ENCODE measurements at regions not wholly inside any gene's neighbourhood (a gene's known extent, or its start where the extent isn't known, plus 50 kb on each side); places are given as distances from the start of the nearest gene placed in this dataset.

DNA sequence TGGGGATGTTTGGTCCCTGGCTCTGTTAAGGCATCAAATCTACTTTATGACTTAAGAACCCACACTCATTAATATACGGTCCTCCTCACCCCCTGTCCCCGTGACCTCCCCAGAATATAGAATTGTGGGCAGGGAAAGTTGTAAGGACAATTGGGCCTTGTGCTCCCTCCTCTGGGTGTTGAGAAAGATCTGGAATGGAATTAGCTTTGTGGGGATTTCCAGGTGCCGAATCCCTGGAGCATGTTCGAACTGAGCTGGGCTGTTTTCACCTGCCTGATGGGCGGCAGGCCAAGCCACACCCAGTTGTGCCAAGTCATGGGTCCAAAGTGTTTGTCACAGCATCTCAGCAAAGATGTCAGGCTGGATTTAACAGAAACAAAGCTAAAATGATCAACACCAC lies 349.3 kb upstream of the KLF3 start:
- no peak for FAIRE-seq
- no peaks in the 10 kb centered on the region for H3K36me3 ChIP-seq (ENCODE audit: control insufficient read depth, insufficient read depth, low read length)
- no peak overlapping the region for H3K4me3 ChIP-seq (ENCODE audit: low read depth, low read length)
- H3K27me3 ChIP-seq (ENCODE audit: control insufficient read depth, insufficient read depth, low read length): no peaks in the 10 kb centered on the region
- peak; percentile 95 for DNase-seq (ENCODE audit: low read depth)
- TF ChIP-seq, protein P1, sequence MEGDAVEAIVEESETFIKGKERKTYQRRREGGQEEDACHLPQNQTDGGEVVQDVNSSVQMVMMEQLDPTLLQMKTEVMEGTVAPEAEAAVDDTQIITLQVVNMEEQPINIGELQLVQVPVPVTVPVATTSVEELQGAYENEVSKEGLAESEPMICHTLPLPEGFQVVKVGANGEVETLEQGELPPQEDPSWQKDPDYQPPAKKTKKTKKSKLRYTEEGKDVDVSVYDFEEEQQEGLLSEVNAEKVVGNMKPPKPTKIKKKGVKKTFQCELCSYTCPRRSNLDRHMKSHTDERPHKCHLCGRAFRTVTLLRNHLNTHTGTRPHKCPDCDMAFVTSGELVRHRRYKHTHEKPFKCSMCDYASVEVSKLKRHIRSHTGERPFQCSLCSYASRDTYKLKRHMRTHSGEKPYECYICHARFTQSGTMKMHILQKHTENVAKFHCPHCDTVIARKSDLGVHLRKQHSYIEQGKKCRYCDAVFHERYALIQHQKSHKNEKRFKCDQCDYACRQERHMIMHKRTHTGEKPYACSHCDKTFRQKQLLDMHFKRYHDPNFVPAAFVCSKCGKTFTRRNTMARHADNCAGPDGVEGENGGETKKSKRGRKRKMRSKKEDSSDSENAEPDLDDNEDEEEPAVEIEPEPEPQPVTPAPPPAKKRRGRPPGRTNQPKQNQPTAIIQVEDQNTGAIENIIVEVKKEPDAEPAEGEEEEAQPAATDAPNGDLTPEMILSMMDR (IDR thresholded peaks at IDR 0.05; ENCODE audit: insufficient read depth, low read length, severe bottlenecking): no peak

DNA sequence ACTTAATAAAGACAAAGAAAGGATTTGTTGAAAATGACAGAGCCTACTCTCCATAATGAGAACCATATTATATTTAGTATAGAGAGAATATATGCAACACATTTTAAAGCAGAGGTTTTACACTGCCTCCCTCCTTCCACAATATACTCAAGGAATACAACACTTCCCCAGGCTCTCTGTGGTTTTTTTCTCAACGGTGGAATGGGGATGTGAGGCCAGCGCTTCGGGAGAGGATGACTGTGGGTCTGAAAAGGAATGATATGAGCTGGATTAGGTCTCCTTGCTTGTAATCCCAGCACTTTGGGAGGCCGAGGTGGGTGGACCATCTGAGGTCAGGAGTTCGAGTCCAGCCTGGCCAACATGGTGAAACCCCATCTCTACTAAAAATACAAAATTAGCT lies 348.7 kb upstream of the KLF3 start:
- FAIRE-seq (no peak), DNase-seq (ENCODE audit: low read depth) (no peak)
- TF ChIP-seq, protein P1 (IDR thresholded peaks at IDR 0.05; ENCODE audit: insufficient read depth, low read length, severe bottlenecking): no peak
- Histone ChIP-seq H3K36me3 (ENCODE audit: control insufficient read depth, insufficient read depth, low read length) (no peaks in the 10 kb centered on the region), H3K27me3 (ENCODE audit: control insufficient read depth, insufficient read depth, low read length) (no peaks in the 10 kb centered on the region), H3K4me3 (ENCODE audit: low read depth, low read length) (no peak overlapping the region)

DNA sequence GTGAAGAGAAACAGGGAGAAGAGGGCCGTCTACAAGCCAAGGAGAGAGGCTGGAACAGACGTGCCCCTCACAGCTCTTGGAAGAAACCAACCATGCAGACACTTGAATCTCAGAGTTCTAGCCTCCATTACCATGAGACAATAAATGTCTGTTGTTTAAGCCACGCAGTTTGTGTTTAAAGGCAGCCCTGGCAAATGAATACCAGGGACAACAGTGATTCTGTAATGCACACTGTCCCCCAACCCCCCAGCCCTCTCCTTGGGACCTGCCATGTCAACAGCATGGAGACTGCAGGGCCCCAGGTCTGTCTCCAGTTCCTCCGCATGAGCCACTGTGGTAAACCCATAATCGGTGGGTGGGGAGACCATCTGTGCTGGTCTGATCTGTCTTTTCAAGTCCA lies 348.0 kb upstream of the KLF3 start:
- FAIRE-seq: no peak

DNA sequence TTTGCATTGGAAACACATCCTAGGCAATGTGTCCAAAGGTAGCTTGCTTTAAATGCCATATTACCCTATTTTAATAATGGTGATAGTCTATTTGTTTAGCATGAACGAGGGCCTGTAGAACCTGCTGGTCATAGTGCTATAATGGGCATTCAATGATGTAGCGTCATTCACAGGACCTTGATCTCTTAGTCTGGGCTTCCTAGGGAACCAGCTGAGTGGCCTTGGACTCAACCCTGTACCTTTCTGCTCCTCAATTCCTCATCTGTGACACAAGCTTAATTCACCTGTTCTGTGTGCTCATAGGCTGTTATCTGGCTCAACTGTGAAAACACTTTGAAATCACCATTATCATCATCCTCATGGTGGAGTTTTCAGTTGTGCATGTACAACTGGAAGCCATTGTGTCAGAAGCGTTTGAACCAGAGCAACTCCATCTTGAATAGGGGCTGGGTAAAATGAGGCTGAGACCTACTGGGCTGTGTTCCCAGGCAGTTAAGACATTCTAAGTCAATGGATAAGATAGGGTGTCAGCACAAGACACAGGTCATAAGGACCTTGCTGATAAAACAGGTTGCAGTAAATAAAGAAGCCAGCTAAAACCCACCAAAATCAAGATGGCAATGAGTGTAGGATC lies 346.8 kb upstream of the KLF3 start:
- no peak for FAIRE-seq
- TF ChIP-seq, protein P1 (IDR thresholded peaks at IDR 0.05; ENCODE audit: insufficient read depth, low read length, severe bottlenecking): no peak
- H3K27me3 ChIP-seq (ENCODE audit: control insufficient read depth, insufficient read depth, low read length): no peaks in the 10 kb centered on the region
- no peak overlapping the region for H3K4me3 ChIP-seq (ENCODE audit: low read depth, low read length)
- no peaks in the 10 kb centered on the region for H3K36me3 ChIP-seq (ENCODE audit: control insufficient read depth, insufficient read depth, low read length)
- DNase-seq (ENCODE audit: low read depth): no peak

More for the DNA sequence above, 348.0 kb upstream of the KLF3 start:
- TF ChIP-seq, protein P1 (IDR thresholded peaks at IDR 0.05; ENCODE audit: insufficient read depth, low read length, severe bottlenecking): no peak
- Histone ChIP-seq H3K27me3 (ENCODE audit: control insufficient read depth, insufficient read depth, low read length) (no peaks in the 10 kb centered on the region), H3K36me3 (ENCODE audit: control insufficient read depth, insufficient read depth, low read length) (no peaks in the 10 kb centered on the region), H3K4me3 (ENCODE audit: low read depth, low read length) (no peak overlapping the region)
- DNase-seq (ENCODE audit: low read depth): no peak

DNA sequence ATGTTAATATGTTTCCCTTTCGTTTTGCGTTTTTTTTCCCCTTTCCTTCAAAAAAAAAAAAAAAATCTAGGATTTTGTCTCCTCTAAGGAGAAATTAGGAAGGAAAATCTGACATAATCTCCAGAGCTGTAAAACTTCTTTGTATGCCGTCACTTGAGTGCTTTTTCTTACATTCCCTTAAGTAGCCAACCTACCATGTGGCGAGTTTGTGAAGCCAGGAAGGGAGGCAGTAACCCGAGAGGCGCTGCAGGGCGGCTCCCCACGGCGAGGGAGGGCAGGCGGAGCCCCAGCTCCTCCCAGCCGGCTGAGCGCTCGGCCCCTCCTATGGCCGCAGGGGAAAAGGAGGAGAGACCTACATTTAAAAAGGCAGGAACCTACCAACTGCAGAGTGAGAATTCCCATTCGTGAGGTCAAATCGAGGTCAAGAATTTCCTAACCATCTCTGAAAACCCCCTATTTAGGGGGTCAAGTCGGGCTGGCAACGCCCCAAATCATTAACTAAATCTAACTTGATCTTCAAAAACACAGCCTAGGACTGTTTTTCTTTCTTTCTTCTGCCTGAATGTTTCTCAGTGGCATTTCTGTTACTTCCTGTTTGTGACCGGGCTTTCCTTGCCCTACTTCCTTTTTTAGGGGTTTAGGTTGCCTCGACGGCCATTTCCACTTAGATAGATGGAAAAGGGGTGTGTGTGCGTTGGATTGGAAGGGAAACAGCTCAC lies 345.1 kb upstream of the KLF3 start:
- TF ChIP-seq, protein P1 (IDR thresholded peaks at IDR 0.05; ENCODE audit: insufficient read depth, low read length, severe bottlenecking): no peak
- no peaks in the 10 kb centered on the region for H3K27me3 ChIP-seq (ENCODE audit: control insufficient read depth, insufficient read depth, low read length)
- H3K4me3 ChIP-seq (ENCODE audit: low read depth, low read length): no peak overlapping the region
- no peak for FAIRE-seq
- H3K36me3 ChIP-seq (ENCODE audit: control insufficient read depth, insufficient read depth, low read length): no peaks in the 10 kb centered on the region
- peak; percentile 87 for DNase-seq (ENCODE audit: low read depth)
